Lung microvascular endothelial cell (primary cell): ENCODE measurements at regions not wholly inside any gene's neighbourhood (a gene's known extent, or its start where the extent isn't known, plus 50 kb on each side); places are given as distances from the start of the nearest gene placed in this dataset.

ENCODE experiments used
- DNase-seq, 2 donors: peaks; one replicate each; pipeline versions ENCODE4 v3.0.0 to v3.0.0-alpha.2; 2010; ENCODE audit warnings: low read depth in 2 of 2

DNA sequence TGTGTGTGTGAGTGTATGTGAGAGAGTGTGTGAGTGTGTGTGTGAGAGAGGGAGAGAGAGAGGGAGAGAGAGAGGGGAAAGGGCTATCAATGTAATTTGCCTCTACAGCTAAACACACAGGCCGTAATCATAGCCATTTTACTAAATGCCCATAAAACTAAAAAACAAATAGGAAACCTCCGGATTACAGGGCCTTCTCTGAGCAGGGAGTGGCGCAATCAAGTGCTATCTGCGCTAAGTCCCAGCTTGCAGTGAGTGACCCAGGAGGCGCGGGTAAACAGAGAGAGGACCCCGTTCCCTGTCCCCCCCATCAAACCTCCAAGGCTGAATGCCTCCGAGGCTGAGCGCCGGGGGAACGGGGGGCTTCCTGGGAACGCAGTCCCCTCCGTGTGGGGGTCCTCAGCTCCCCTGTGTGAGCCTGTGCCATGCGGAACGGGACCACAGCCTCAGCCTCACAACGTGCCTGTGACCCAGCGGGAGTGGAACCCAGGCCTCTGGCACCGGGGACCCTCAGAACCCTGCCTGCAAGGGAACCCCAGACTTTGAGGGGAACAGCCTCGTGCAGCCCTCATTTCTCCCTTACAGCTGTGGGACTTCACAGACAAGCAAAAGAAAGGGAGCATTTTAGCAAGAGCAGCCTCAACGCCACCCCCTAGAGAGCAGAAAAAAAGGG lies 54.7 kb upstream of the ID2 start:
- DNase-seq: no peak

GRCh38 chr2:8627692-8628085 lies 54.2 kb upstream of the ID2 start:
- no peak for DNase-seq

GRCh38 chr2:8628179-8628865 lies 53.5 kb upstream of the ID2 start:
- no peak for DNase-seq

DNA sequence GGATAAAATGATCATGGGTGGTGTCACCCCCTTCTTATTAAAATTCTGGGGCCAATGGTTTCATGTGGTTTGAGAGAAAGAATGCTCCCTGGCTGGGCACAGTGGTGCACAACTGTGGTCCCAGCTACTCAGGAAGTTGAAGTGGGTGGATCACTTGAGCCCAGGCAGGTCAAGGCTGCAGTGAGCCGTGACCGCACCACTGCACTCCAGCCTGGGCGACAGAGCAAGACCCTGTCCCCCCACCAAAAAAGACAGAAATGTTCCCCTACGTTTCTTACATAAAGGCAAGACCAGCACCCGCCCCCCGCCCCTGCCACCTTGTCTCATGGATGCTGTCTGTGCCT lies 53.0 kb upstream of the ID2 start:
- no peak for DNase-seq

DNA sequence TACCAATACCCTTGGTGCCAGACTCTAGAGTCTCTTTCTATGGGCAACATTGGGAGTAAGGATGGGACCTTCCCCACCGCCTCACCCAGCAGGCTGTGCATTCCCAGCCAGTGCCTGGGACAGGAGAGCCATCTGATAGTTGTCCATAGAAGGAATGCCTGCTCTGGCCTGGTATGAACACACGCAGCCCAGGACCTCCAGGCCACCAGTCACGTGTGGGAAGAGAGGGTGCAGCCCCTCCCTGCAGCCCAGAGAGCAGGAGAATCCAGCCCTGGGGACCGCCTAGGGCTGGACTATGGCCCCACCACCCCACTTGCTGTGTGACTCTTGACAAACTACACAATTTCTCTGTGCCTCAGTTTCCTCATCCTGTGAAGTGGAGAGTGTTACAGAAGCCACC lies 52.5 kb upstream of the ID2 start:
- DNase-seq: no peak

DNA sequence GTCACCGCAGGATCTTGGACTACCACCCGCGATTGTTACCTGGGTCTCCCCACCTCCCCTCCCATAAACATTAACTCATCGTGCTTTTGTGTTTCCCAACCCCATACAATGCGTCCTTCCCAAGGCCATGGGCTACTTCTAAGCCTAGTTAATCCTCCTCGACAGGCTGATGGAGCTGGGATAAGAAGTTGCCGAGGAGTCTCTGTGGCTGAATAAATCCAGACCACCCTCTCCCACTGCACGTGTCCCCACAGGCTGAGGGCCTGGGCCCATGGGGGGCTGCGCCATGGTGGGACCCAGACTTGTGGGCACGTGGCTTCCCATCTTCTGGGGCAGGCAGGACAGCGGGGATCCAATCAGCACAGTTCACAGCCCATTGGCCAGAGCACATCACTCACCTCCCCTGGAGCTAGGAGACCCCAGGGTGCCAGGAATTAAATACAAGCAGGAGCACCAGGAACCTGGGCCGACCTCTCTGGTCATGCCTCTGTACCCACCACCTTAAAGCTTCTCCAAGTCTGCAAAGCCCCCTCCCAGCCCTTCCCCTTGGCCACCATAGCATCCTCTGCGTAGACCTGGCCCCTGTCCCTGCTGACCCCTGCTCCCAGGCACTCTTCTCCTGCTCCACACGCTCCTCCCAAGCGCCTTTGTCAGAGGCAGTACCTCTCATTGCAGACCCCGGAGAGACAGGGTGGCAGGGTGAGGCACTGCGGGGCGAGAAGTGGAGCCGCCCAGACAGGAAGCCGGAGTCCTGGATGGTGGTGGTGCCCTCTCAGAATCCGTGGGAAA lies 51.0 kb upstream of the ID2 start:
- DNase-seq: no peak

GRCh38 chr2:8631465-8632005 lies 50.3 kb upstream of the ID2 start:
- DNase-seq: no peak
